Ovary (tissue), 7 donors: ENCODE measurements at regions not wholly inside any gene's neighbourhood (a gene's known extent, or its start where the extent isn't known, plus 50 kb on each side); places are given as distances from the start of the nearest gene placed in this dataset.

Experiments used
- DNase-seq, 5 donors: peaks; one replicate each; pipeline ENCODE4 v3.0.0-alpha.2; 2019 to 2020
- H3K27ac ChIP-seq, 2 donors: fragments of 200-600 bp; one replicate each; pipeline versions ENCODE4 v1.5.1 to v1.8.0; 2019 to 2022
- H3K27me3 ChIP-seq: fragments of 200-600 bp; one replicate; pipeline ENCODE4 v1.8.0; 2022
- H3K36me3 ChIP-seq: fragments of 200-600 bp; sonication (generic); one replicate; pipeline ENCODE4 v1.5.1; 2019
- H3K4me1 ChIP-seq: one replicate; pipeline ENCODE4 v1.8.1; 2013; ENCODE audit warnings: mild to moderate bottlenecking, moderate library complexity; ENCODE audit not compliant: insufficient read depth
- H3K4me3 ChIP-seq: fragments of 200-600 bp; sonication (generic); one replicate; pipeline ENCODE4 v1.5.1; 2017
- H3K9me3 ChIP-seq, 2 donors: fragments of 200-600 bp in 1 of 2; sonication (generic) in 1 of 2; one replicate each; pipeline versions ENCODE4 v1.5.1 to v1.8.1; 2013 to 2019; ENCODE audit warnings: mild to moderate bottlenecking in 1 of 2, moderate library complexity in 1 of 2
- EP300 ChIP-seq: sonication (generic); formaldehyde crosslinking; IDR thresholded peaks from one replicate; pipeline ENCODE4 v1.6.1; 2017; ENCODE audit warnings: antibody characterized with exemption
- POLR2A ChIP-seq: fragments of 450-650 bp; IDR thresholded peaks from one replicate; pipeline ENCODE4 v1.6.1; 2017; ENCODE audit warnings: antibody characterized with exemption, mild to moderate bottlenecking, moderate library complexity
- WGBS, 3 donors: extraction: QIAGEN DNeasy Blood & Tissue Kit in 1 of 3; methylation state at CpG; one replicate each; pipeline versions ENCODE4 v1.1.5 to v1.1.7; 2013 to 2017; 5-methylcytosine and 5-hydroxymethylcytosine counted together
- intact Hi-C, 4 donors: fragments of 100-400 bp; cut with DNase I; formaldehyde crosslinking; loops; one replicate each; pipeline versions ENCODE4 v1.11.0 to v1.15.1; 2022 to 2023
- TF ChIP-seq, protein P1 (sequence below), 3 donors: fragments of 450-650 bp in 2 of 3; fragments of 200-600 bp in 1 of 3; IDR thresholded peaks; one replicate each; pipeline versions ENCODE4 v1.5.1 to v1.8.0; 2016 to 2022; ENCODE audit warnings: antibody characterized with exemption in 3 of 3, mild to moderate bottlenecking in 1 of 3
- donor health status: DM: no; HTN: no; CAD: no; lungs with moderate emphysema.
- donor health status: DM: no; HTN: no; CAD: no.
- donor health status: Bipolar disorder and iron deficiency.
- donor health status: DM: no; HTN: no; CAD: no.
- donor health status: DM: yes; HTN: yes; CAD: no.

DNA sequence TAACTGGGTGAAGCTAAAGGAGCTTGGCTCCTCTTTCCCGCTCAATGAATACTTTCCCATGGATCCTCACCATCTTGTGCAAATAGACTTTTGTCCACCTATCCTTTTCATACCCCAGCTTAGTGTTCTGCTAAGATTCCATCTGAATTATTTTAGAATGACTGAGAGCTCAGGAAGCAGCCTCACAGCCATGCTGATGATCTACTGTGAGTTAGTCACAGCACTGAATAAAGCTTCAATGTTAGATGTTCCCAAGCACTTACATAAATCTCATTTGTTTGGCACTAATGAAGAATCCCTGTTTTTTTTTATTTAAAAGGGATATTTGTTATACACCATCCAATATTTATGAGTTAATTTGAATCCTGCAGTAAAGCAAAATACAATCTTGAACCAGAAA lies 317.6 kb upstream of the TRPC7 start:
- no peak for DNase-seq
- no peaks in the 10 kb centered on the region for H3K4me1 ChIP-seq
- no peak for TF ChIP-seq POLR2A
- TF ChIP-seq, protein P1, sequence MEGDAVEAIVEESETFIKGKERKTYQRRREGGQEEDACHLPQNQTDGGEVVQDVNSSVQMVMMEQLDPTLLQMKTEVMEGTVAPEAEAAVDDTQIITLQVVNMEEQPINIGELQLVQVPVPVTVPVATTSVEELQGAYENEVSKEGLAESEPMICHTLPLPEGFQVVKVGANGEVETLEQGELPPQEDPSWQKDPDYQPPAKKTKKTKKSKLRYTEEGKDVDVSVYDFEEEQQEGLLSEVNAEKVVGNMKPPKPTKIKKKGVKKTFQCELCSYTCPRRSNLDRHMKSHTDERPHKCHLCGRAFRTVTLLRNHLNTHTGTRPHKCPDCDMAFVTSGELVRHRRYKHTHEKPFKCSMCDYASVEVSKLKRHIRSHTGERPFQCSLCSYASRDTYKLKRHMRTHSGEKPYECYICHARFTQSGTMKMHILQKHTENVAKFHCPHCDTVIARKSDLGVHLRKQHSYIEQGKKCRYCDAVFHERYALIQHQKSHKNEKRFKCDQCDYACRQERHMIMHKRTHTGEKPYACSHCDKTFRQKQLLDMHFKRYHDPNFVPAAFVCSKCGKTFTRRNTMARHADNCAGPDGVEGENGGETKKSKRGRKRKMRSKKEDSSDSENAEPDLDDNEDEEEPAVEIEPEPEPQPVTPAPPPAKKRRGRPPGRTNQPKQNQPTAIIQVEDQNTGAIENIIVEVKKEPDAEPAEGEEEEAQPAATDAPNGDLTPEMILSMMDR (IDR thresholded peaks at IDR 0.05) = no peak
- TF ChIP-seq EP300 = no peak
- no peak overlapping the region for H3K4me3 ChIP-seq
- H3K36me3 ChIP-seq = no peaks in the 10 kb centered on the region
- H3K27me3 ChIP-seq = no peaks in the 10 kb centered on the region
- WGBS, 3 donors = 0% methylated on average over 1 of the region's 1 CpG
- intact Hi-C loops = no loop called here
- H3K27ac ChIP-seq = no peak overlapping the region
- no peaks in the 10 kb centered on the region for H3K9me3 ChIP-seq

DNA sequence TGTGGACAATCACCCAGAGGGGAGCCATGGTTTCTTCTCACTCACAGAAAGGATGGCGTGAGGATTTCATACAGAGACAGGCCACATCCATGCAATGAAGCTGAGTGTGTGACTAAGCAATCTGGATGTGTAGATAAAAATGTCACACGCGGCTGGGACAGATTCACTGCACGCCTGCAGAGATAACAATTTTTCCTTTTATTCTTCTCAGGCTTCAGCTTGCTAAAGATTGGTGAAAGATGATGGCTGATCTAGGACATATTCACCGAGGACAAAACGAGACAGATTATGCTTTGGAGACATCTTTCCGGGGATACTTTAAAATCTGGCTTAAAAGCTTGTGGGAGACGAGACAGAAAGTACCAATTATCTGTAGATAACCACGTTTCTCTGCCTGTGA lies 313.9 kb upstream of the TRPC7 start:
- Histone ChIP-seq H3K27me3 (no peaks in the 10 kb centered on the region), H3K4me1 (no peaks in the 10 kb centered on the region), H3K9me3 (no peaks in the 10 kb centered on the region), H3K4me3 (no peak overlapping the region), H3K27ac (no peak overlapping the region), H3K36me3 (no peaks in the 10 kb centered on the region)
- TF ChIP-seq, protein P1 (IDR thresholded peaks at IDR 0.05) = no peak
- TF ChIP-seq POLR2A = no peak
- no peak for TF ChIP-seq EP300
- WGBS, 3 donors = 63 to 72% (median 63%) methylated on average over 9 of the region's 9 CpGs
- intact Hi-C loops = no loop called here
- DNase-seq = no peak

DNA sequence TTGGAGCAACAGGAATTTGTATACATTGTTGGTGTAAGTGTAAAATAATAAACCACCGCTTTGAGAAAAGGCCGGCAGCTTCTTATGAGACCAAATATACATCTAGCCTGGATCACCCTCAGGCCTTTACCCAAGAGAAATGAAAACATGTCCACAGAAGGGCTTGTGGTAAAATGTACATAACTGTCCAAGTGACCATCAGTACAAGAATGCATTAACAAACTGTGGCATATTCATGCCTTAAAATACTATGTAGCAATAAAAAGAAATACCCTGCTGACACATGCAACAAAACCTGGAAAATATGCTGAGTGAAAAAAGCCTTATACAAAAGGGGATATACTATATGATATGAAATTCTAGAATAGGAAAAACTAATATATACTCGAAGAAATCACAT lies 311.9 kb upstream of the TRPC7 start:
- TF ChIP-seq, protein P1 (IDR thresholded peaks at IDR 0.05) = no peak
- no peaks in the 10 kb centered on the region for H3K36me3 ChIP-seq
- DNase-seq = no peak
- intact Hi-C loops = no loop called here
- no peak overlapping the region for H3K4me3 ChIP-seq
- 78 to 84% (median 81%) methylated on average over 3 of the region's 3 CpGs for WGBS, 3 donors
- H3K27me3 ChIP-seq = no peaks in the 10 kb centered on the region
- no peaks in the 10 kb centered on the region for H3K9me3 ChIP-seq
- H3K4me1 ChIP-seq = no peaks in the 10 kb centered on the region
- H3K27ac ChIP-seq = no peak overlapping the region

DNA sequence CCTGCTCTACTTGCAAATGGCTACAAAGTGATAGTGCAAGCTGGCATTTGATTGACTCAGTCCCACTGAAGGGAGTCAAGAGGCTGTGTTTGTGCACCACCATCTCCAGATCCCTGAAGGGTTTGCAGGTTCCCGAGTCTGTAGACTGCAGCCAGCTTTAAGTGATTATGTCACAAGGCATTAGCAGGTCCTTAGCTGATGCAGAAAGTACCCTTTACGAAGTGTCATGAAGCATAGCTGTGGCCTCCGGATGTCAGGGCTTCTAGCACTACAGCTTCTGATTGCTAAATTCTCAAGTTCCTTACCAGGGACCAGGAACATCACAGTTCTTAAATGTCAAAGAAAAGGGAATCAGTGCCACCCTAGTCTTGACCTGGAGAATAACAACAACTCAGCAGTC lies 311.3 kb upstream of the TRPC7 start:
- Histone ChIP-seq H3K27ac (no peak overlapping the region), H3K9me3 (no peaks in the 10 kb centered on the region), H3K27me3 (no peaks in the 10 kb centered on the region), H3K4me3 (no peak overlapping the region), H3K4me1 (no peaks in the 10 kb centered on the region), H3K36me3 (no peaks in the 10 kb centered on the region)
- WGBS, 3 donors = 74 to 84% (median 79%) methylated on average over 3 of the region's 3 CpGs
- no peak for DNase-seq
- TF ChIP-seq POLR2A = no peak
- TF ChIP-seq, protein P1 (IDR thresholded peaks at IDR 0.05) = no peak
- TF ChIP-seq EP300 = no peak
- intact Hi-C loops = no loop called here

DNA sequence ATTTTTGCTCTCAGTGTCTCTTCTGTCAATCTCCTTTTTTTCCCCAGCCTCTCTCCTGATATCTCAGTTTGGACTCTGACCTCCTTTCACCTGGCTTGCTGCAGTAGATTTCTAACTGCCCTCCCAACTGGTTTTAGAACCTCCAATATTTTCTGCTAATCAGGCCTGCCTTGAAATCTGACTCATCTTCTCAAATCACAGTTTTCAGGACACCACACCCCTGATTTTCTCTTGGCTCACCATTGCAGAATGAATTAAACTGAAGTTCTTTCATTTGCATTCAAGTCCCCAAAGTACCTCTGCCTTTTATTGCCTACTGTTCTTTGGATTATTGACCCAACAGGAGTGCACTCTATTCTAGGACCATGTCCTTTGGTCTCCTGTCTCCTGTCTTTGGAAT lies 310.4 kb upstream of the TRPC7 start:
- H3K4me3 ChIP-seq = no peak overlapping the region
- no peak overlapping the region for H3K27ac ChIP-seq
- H3K36me3 ChIP-seq = no peaks in the 10 kb centered on the region
- H3K9me3 ChIP-seq = no peaks in the 10 kb centered on the region
- no peak for DNase-seq
- TF ChIP-seq, protein P1 (IDR thresholded peaks at IDR 0.05) = no peak
- TF ChIP-seq POLR2A (no peak), EP300 (no peak)
- H3K27me3 ChIP-seq = no peaks in the 10 kb centered on the region
- intact Hi-C loops = no loop called here
- H3K4me1 ChIP-seq = no peaks in the 10 kb centered on the region
